ENCODE measurements at regions not wholly inside any gene's neighbourhood (a gene's known extent, or its start where the extent isn't known, plus 50 kb on each side); places are given as distances from the start of the nearest gene placed in this dataset.

GRCh38 chr4:29558789-29559188, 1161.4 kb upstream of the PCDH7 start:
- intact Hi-C loops (cut with micrococcal nuclease; ENCODE audit: unreplicated experiment): no loop called here
- Histone ChIP-seq H3K4me1 (ENCODE audit: insufficient read depth, low read length) (no peaks in the 10 kb centered on the region), H2AFZ (ENCODE audit: low read length) (no peak overlapping the region), H3K4me2 (ENCODE audit: low read depth, low read length) (no peak overlapping the region), H3K27ac (ENCODE audit: extremely low read length, insufficient read depth, low read length) (no peak overlapping the region), H3K4me3 (replicated peaks in 1 of 3; ENCODE audit: insufficient read depth in 1 of 3, low read depth in 2 of 3, low read length in 3 of 3) (no peak overlapping the region), H3K9ac (ENCODE audit: insufficient read depth, low read depth, low read length) (no peak overlapping the region), H3K79me2 (ENCODE audit: insufficient read depth, low read length) (no peaks in the 10 kb centered on the region), H3K36me3 (replicated peaks in 1 of 2; ENCODE audit: control insufficient read depth in 1 of 2, insufficient read depth in 2 of 2, low read length in 2 of 2) (no peaks in the 10 kb centered on the region), H3K9me3 (ENCODE audit: low read length) (peaks cover 57% of the 10 kb centered on the region), H3K27me3 (ENCODE audit: control insufficient read depth in 1 of 2, insufficient read depth in 2 of 2, low read length in 2 of 2) (no peaks in the 10 kb centered on the region), H4K20me1 (ENCODE audit: insufficient read depth, low read length) (no peaks in the 10 kb centered on the region)
- ATAC-seq (no peak), DNase-seq (ENCODE audit: low spot score) (no peak), FAIRE-seq (no peak)
- TF ChIP-seq LCORL (IDR thresholded peaks at IDR 0.05): no peak
- no peak for TF ChIP-seq LCORL (CRISPR knock-in tag; IDR thresholded peaks at IDR 0.05)
- no peak for TF ChIP-seq MIXL1 (CRISPR knock-in tag; IDR thresholded peaks at IDR 0.05)
- TF ChIP-seq ZNF552 (CRISPR knock-in tag; IDR thresholded peaks at IDR 0.05; ENCODE audit: borderline replicate concordance): no peak
- TF ChIP-seq ZNF318 (CRISPR knock-in tag; IDR thresholded peaks at IDR 0.05): no peak
- no peak for TF ChIP-seq ZNF776 (CRISPR knock-in tag; IDR thresholded peaks at IDR 0.05)
- TF ChIP-seq ARID3A (IDR thresholded peaks at IDR 0.05; ENCODE audit: low read depth, low read length): no peak
- TF ChIP-seq ETV5 (CRISPR knock-in tag; IDR thresholded peaks at IDR 0.05; ENCODE audit: borderline replicate concordance): no peak
- TF ChIP-seq, protein P1, sequence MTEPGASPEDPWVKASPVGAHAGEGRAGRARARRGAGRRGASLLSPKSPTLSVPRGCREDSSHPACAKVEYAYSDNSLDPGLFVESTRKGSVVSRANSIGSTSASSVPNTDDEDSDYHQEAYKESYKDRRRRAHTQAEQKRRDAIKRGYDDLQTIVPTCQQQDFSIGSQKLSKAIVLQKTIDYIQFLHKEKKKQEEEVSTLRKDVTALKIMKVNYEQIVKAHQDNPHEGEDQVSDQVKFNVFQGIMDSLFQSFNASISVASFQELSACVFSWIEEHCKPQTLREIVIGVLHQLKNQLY (CRISPR knock-in tag; IDR thresholded peaks at IDR 0.05): no peak
- TF ChIP-seq, protein P2, sequence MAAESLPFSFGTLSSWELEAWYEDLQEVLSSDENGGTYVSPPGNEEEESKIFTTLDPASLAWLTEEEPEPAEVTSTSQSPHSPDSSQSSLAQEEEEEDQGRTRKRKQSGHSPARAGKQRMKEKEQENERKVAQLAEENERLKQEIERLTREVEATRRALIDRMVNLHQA (CRISPR knock-in tag; IDR thresholded peaks at IDR 0.05): no peak
- no peak for TF ChIP-seq ZSCAN21 (CRISPR knock-in tag; IDR thresholded peaks at IDR 0.05; ENCODE audit: borderline replicate concordance)
- no TSS peak for BruUV-seq (replicated peaks)
- POLR2A ChIA-PET: no interaction called here
- CTCF ChIA-PET (ENCODE audit: low intra/inter-chr PET ratio, low total read pairs): no interaction called here
- in situ Hi-C loops (cut with HindIII; ENCODE audit: extremely low pct_ligation_motif_present, low pct_unique_long_range_greater_than_20kb): no loop called here
